Stimulated activated CD8-positive, alpha-beta memory T cell treated with anti-CD3 and anti-CD28 coated beads, Interleukin-4, amount 100 ng/mL, for 4 hours (primary cell): ENCODE measurements at regions not wholly inside any gene's neighbourhood (a gene's known extent, or its start where the extent isn't known, plus 50 kb on each side); places are given as distances from the start of the nearest gene placed in this dataset.
"Not testable (repeated sequence)": the region's sequence is repeated elsewhere in the genome, so short reads cannot be mapped to it uniquely, and the experiment has no call there.

Experiments used
- DNase-seq, 2 donors: peaks; one replicate each; pipeline ENCODE4 v3.0.0-alpha.2; 2020; ENCODE audit warnings: low read depth in 2 of 2, low spot score in 1 of 2

DNA sequence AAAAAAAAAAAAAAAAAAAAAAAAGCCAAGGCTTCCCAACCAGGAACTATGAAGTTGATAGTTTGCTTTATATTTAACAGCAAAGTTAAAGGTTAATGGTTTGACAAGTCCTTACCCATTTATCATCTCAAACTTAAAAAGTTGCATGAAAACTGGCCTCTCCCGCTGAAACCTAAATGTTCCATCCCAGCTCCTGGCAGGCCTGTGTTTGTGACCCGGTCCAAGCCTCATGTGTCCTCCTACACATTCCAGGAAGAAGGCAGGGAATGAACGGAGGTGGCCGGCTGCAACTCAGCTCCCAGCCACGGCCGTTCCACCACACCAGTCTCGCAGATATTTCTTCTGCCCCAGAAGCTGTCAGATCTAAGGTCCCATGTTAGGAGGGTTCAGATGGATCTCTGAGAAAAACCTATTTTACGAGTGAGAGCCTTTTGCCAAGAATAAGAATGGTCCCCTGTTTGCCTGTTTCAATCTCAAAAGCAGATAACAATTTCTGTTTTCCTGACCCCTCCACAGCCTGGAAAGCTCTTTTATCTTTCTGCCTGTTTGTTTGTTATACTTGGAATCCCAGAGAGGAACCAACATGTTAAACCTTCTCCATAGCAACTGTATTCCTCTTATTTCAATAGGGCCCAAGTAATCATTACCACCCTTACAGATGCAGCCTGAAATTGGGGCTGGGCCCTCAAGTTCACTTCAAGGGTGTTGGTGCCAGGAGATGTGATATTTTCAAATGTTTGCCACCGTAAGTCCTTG is 56.5 kb downstream of the KCTD12 start:
- DNase-seq: no peak

DNA sequence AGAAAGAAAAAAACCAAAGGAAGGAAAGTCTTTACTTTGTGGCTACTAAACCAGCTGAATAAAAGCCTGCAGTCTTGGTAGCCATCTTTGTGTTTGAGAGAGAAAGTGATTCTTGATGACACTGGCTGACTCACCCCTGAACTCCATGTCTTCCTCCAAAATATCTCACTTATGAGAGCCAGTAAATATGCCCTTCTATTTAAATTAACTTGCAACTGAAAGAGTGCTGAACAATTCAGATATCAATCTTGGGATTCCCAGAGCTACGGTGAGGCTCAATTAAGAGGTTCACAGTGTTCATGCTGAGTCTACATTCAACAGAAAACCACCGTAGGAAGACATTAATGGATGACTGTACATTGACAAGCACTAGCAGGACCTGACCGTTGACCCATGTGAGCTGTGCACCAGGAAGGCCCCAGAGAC is 57.9 kb downstream of the KCTD12 start:
- no peak for DNase-seq

DNA sequence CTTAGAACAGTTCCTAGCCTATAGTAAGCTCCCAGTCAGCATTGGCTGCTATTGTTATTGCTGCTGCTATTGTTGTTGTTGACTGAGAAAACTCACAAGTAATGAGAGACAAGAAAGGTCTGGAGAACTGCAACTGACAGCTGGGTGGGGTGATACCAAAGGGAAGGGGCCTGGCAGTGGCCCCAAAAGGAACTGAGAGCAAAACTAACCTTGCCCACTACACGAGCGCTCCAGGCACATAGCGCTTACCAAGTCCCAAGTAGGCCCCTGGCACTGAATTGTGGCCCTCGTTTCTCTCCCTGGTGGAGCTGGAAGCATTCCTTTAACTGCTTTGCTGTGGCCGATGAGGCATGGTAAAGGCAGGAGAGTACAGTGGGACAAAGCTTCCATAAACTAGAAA is 59.7 kb downstream of the KCTD12 start:
- no peak for DNase-seq

DNA sequence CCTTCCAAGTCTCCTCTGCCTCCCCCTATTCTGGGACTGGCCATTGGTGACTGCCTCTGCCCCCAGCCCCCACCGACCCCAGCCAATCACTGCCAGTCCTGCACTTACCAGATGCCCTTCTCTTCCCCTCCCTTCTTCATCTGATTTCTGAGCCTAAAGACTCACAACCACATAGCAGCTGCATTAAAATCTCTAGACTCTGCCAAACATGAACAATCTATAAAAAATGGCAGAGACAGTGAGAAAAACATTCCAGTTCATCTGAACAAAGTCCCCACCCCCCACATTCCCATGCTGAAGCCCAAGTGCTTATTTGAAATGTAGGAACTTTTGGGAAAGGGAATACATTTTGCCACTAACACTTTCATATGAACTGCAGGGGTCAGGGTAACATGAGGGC is 60.8 kb downstream of the KCTD12 start:
- DNase-seq: no peak

DNA sequence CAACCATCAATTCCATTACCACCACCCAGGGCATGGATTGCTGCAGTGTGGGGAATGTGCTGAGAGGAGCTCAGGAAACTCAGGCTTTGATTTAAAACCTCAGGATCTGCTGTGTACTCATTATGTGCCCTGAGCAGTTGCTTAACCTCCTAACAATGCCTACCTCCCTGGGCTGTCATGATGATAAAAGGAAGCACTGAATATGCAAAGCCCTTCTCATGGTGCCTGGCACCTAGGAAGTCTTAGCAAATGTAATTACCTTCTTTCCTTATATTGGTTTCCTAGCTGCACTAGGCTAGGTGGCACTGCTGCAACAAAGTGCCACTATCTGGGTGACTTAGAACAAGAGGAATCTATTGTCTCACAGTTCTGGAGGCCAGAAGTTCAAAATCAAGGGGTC is 62.2 kb downstream of the KCTD12 start:
- DNase-seq: no peak

DNA sequence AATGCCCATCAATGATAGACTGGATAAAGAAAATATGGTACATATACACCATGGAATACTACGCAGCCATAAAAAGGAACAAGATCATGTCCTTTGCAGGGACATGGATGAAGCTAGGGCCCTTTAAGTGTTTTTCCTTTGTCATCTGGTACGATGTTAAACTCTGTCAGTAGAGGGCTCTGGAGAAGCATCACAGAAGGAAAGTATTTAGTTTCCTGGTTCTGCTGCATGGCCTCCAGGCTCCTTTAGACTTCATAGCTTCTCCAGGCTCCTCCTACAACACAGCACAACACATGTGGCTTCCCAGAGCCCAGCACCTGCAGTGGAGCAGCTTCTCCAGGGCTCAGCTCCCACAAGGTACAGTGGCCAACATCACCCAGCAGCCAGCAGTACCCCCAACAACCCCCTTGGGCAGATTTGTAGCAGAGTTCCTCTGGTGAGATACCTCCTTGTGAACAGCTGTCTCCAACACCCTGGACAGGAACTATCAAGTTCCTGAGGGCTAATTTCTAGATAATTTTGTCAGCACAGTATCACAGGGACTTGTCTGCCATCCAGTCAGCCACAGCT is 63.4 kb downstream of the KCTD12 start:
- no peak for DNase-seq

DNA sequence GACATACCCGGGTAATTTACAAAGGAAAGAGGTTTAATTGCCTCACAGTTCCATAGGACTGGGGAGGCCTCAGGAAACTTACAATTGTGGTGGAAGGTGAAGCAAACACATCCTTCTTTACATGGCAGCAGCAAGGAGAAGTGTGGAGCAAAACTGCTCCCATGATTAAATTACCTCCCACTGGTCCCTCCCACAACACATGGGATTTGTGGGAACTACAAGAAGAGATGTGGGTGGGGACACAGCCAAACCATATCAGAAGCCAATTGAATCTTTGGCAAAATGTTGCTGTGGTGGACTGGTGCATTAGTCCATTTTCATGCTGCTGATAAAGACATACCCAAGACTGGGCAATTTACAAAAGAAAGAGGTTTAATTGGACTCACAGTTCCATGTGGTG is 65.0 kb downstream of the KCTD12 start:
- DNase-seq: not testable (repeated sequence)

DNA sequence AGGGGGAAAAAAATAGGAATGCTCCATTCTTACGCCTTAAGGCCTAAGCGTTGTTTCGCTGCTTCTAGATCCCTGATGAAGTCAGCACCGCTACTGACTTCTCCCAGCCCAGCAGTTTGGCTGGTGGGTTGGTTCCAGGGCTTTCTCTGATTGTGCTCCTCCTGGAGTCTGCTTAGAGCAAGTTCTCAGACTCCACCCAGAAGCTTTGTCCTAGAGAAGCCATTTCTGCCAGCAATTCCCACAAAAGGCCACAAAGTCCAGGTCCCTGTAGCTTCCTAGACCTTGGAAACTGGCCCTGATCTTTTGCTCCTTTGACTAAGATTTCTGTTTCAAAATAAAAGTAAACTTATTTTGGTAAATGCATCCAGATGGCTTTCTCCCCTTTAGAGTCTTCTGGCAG is 65.4 kb downstream of the KCTD12 start:
- DNase-seq: no peak

DNA sequence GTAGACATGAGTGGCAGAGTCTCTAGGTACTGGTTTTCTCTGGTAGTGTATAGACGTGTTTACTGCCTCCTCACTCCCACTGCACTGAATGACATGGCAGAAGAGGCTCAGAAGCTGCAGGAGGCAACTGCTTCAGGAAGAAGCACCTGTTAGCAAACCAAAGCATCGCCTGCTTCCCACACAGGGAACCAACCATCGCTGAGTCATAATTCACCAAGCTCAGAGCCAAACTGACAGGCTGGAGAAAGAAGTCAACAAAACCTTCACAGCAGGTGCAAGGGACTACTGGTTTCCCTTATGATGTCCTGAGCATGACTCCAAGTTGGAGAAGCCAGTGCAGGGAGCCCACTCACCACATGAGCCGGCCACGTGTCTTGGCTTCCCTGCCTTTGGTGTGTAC is 69.8 kb downstream of the KCTD12 start:
- DNase-seq: no peak

DNA sequence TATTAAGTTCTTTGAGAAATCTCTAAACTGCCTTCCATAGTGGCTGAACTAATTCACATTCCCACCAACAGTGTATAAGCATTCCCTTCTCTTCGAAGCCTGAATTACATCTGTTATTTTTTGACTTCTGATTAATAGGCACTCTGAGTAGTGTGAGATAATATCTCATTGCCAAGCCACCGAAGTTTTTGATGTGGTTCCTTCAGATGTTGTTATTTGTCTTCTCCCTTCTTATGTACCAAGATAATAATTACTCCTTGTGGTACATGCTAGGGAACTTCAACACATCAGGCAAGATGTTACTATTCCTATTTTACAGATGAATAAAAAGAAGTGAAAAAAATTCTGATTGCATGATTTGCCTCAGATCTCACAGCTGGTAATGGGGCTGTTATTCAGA is 70.9 kb downstream of the KCTD12 start:
- DNase-seq: no peak

DNA sequence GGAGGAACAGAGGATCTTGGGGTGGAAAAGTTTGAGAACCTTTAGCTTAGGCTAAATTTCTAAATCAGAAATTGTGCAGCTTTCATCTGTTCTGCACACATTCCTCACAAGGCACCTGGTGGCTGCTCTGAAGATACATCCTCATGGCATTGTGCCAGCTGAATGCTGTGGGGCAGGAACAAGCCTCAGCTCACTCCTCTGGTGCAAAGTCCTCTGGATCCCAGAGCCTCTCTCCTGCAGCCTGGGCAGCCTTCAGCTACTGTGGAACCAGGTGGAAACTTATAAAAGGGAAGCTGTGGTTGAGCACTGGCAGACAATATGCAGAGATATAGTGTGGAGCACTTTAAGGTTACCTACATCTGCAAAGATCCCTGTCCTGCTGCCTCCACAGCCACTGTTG is 72.3 kb downstream of the KCTD12 start:
- DNase-seq: no peak

DNA sequence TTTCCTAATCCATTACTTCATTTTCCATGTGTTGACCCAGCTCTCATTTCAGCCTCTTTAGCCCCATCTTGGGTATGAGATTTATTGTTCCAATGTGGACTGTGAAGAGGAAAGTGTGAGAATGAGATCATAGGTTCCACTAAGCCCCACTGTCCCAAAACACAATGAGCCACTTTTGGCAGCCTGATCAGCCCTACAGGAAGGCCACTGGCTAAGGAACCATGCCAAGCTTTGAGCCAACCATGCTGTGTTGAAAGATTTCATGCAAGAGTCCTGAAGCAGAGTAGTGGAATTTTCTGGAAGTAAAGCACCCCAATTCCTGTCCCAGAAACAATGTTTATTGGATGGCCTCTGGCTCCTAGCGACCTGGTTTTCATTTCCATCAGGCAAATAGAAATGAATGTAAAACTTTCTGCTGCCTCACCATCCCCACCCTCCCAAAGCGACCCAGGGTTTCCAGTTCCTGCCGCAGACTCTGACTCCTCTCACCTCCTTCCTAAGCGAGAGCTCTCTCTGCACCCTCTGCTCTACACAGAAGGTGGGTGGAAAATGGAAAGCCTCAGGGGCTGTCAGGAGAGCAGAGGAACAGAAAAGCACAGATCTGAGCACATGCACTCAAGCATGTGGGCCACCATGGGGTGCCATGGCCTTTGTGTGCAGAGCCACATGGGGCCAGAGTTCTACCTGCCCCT is 73.1 kb downstream of the KCTD12 start:
- no peak for DNase-seq

DNA sequence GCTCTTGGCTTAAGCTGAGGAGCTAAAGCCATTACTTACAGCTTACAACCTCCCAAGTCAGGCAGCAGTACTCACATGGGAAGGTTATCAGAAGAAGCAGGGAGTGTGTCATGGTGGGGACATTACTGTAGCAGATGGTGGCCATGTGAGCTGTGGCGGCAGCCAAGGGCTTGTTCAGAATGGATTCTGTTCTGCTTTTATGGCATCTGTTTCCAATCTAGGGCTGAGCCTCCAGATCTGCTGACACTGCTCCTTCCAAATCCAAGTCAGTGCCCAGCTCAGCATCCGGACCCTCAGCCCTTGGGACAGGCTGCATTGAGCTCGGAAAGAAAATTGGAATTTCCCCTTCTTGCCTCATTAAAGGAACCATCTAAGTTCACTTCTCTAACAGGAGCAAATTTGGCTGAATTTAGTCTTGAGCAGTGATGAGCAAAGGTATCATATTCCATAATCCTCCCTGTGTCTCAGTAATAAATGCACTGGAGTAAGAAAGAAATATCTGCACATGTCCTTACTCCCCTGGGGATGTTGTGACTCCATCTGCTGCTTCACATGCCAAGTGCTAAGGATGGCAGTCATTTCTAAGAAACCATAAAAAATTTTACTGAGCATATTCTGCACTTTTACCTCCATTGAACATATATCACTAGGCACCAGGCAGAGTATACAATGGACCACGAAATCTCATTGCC is 73.9 kb downstream of the KCTD12 start:
- DNase-seq: no peak

DNA sequence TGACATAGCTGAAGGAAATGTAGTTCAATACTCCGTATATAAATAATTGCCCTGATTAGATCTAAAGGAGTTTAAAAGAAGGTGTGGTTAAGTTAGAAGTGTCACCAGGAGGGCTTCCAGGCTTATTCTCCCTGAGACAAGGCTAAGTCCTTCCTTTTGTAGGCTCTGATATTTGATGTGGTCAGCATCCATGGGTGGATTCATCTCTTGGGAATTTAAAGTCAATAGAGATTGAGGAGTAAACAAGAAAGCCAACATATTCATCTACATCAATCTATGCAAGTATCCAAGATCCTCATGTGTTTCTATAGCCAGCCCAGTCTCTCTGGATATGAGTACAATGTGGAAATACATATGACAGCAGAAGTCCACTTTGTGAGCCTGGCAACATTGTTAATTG is 76.8 kb downstream of the KCTD12 start:
- DNase-seq: no peak

DNA sequence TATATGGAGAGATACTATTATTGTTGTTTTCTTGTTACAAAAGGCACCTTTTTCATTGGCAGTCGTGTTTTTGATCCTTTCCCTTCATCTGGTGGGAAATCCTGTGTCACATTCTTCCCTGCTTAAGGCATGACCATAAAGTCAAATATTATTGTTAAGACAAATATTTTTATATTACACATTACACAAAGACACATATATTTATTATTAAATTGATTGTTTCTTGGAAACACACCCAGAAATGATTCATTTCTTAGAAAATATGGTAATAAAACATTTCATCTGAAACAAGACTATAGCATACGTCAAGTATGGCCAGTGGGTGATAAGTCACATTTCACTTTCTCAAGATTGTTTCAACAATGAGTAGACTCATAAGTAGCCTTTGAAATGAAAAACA is 77.3 kb downstream of the KCTD12 start:
- no peak for DNase-seq

DNA sequence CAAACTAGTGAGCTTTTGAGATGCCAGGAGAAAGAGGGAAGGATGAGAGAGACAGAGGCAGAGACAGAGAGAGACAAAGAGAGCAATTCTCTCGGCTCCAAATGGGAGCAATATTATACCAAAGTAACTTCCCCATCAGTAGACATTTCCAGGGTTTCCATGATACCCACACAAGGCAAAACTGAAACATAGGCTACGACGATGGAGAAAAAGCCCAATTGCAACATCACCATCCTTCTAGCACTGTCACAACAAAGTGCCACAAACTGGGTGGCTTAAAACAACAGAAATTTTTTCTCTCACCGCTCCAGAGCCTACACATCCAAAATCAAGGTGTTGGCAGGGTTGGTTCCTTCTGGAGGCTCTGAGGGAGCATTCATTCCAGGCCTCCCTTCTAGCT is 81.4 kb downstream of the KCTD12 start:
- no peak for DNase-seq

DNA sequence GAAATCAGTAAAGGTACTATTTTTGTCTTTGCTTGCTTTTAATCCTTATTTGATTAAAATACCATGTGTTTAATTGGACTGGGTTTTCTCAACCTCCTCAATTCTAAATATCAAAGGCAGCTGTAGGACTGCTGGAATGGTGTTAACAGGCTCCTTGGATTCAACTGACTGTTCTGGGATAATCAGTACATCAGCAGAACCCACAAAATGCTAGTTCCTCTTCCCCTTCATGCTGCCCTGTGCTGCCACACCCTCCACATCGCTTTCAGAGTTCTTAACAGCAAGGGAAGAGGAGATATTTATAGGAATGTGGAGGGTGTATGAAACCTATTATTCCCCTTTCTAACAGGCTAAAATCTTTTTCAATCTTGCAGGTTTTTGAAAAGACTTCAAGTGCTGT is 82.4 kb downstream of the KCTD12 start:
- DNase-seq: no peak

DNA sequence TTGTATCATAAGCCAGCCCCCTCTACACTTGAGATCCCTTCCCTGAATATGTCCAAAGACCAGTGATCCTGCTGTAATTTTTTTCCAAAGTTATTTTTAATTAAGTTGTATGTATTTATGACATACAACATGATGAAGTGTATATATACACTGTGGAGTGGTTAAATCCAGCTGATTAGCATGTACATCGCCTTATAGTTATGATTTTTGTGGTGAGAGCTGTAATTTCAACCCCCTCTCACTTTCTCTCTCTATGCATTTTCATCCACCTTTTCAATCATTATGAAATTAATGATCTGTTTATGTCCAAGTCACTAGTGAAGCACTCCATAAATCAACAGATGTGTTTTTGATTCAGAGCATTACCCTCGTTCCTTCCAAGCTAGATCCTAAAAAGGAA is 85.3 kb downstream of the KCTD12 start:
- DNase-seq: no peak

DNA sequence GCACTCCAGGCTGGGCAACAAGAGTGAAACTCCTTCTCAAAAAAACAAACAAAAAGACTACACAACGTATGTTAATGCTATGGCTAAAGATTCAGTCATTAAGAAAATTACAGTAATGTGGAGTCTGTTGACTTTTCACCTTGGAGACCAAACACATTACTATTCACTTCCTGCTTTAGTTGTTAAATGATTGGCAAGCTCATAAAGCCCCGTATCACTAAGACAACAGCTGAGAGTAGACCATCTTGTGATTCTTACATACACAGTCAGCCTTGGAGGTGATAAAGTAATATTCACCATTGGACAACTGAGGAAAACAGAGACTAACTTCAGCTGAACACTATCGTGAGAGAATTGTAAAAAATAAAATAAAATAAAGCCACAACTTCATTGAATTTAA is 86.5 kb downstream of the KCTD12 start:
- DNase-seq: no peak

DNA sequence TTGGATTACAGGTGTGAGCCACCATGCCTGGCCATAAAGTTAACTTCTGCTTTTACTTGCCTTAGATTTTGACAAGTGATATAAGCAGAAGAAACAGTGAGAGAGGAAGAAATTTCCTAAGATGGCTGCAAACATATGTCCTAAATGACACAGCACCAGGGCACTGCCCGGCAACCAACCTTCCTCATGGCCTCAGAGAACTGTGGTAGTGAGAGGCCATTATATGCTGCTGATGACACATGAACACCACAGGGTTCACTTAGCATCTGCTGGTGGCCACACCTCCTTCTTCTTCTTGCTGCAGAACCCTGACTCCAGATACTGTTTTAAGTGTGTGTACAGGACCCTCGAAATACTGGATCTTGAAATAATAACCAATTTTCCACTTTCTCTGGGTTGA is 88.2 kb downstream of the KCTD12 start:
- no peak for DNase-seq

DNA sequence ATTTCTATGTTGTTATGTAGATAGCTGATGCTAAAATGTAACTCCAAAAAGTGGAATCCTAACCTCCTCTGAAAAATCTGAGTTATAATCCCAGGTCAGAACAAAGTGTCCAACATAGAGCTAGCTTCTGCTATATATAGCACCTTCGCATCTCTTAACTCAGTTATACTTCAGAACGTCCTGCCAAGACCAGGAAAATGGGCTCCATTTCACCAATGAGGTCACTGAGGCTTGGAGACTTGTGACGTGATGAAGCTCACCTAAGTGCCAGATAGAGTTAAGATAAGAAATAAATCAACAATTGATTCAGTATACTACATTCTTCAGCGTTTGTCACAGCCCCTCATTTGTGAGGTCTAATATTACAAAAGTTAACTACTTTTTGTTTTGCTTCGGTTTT is 88.8 kb downstream of the KCTD12 start:
- DNase-seq: no peak

DNA sequence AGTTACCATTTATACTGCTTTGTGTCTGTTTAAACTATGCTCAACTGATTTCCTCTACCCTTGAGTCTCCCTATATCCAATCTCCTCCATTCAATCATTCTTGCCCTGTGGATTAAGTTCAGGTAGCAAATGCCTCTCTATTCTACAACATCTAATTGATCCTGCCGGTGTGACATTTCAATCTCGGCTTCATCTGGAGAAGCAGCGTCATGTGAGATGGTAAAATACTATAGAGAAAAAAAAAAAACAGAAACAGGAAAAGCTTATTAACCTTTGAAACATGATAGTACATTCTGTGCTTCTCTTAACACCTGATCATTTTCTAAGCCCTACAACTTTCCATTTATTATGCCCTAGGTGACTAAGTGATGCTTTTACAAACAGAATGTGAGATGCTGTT is 89.4 kb downstream of the KCTD12 start:
- DNase-seq: no peak
